ENCODE measurements at regions not wholly inside any gene's neighbourhood (a gene's known extent, or its start where the extent isn't known, plus 50 kb on each side); places are given as distances from the start of the nearest gene placed in this dataset.
"Not testable (repeated sequence)": the region's sequence is repeated elsewhere in the genome, so short reads cannot be mapped to it uniquely, and the experiment has no call there.

DNA sequence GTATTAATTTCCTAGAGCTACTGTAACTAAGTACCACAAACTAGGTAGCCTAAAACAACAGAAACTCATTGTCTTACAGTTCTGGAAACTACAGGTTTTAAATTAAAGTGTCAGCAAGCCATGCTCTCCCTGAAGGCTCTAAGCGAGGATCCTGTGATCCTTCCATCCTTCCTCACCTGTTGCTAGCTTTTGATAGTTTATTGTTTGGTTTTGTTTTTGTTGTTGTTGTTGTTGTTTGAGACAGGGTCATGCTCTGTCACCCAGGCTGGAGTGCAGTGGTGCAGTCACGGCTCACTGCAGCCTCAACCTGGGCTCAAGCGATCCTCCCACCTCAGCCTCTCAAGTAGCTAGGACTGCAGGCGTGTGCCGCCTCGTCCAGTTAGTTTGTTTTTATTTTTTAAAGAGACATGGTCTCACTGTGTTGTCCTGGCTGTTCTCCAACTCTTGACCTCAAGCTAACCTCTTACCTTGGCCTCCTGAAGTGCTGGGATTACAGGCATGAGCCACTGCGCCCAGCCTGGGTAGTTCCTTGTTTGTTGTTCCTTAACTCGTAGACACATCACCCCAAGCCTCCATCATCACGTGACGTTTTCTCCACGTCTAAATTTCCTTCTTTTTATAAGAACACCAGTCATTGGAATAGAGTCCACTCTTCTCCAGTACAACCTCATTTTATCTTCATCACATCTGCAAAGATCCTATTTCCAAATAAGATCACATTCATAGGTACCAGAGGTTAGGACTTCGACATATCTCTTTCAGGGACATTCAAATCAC, 109.1 kb downstream of the AKR1D1 start:
- ATAC-seq (ENCODE audit: low FRiP score) (no peak), DNase-seq (ENCODE audit: low spot score) (no peak)
- TF ChIP-seq, protein P1, sequence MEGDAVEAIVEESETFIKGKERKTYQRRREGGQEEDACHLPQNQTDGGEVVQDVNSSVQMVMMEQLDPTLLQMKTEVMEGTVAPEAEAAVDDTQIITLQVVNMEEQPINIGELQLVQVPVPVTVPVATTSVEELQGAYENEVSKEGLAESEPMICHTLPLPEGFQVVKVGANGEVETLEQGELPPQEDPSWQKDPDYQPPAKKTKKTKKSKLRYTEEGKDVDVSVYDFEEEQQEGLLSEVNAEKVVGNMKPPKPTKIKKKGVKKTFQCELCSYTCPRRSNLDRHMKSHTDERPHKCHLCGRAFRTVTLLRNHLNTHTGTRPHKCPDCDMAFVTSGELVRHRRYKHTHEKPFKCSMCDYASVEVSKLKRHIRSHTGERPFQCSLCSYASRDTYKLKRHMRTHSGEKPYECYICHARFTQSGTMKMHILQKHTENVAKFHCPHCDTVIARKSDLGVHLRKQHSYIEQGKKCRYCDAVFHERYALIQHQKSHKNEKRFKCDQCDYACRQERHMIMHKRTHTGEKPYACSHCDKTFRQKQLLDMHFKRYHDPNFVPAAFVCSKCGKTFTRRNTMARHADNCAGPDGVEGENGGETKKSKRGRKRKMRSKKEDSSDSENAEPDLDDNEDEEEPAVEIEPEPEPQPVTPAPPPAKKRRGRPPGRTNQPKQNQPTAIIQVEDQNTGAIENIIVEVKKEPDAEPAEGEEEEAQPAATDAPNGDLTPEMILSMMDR (IDR thresholded peaks at IDR 0.05): no peak

GRCh38 chr7:138186951-138187351, 110.7 kb downstream of the AKR1D1 start:
- no peak for ATAC-seq (ENCODE audit: low FRiP score)
- no peak for DNase-seq (ENCODE audit: low spot score)
- TF ChIP-seq, protein P1 (IDR thresholded peaks at IDR 0.05): no peak

- ATAC-seq (ENCODE audit: low FRiP score) (no peak), DNase-seq (ENCODE audit: low spot score) (no peak)
- TF ChIP-seq, protein P1 (IDR thresholded peaks at IDR 0.05): no peak
Observed at GRCh38 chr7:138188290-138188858, 112.1 kb downstream of the AKR1D1 start.

- ATAC-seq (ENCODE audit: low FRiP score) (no peak), DNase-seq (ENCODE audit: low spot score) (no peak)
- TF ChIP-seq, protein P1 (IDR thresholded peaks at IDR 0.05): no peak
Observed at GRCh38 chr7:138194567-138194966, 118.3 kb downstream of the AKR1D1 start.

- TF ChIP-seq, protein P1 (IDR thresholded peaks at IDR 0.05): no peak
- no peak for ATAC-seq (ENCODE audit: low FRiP score)
Observed at GRCh38 chr7:138195151-138195571, 118.9 kb downstream of the AKR1D1 start.

GRCh38 chr7:138196503-138196946, 120.3 kb downstream of the AKR1D1 start:
- not testable (repeated sequence) for ATAC-seq (ENCODE audit: low FRiP score)

More at GRCh38 chr7:138195151-138195571, 118.9 kb downstream of the AKR1D1 start:
- no peak for DNase-seq (ENCODE audit: low spot score)

GRCh38 chr7:138196971-138197896, 121.0 kb downstream of the AKR1D1 start:
- ATAC-seq (ENCODE audit: low FRiP score): no peak
- no peak for DNase-seq (ENCODE audit: low spot score)
- TF ChIP-seq, protein P1 (IDR thresholded peaks at IDR 0.05): no peak

More at GRCh38 chr7:138196503-138196946, 120.3 kb downstream of the AKR1D1 start:
- DNase-seq (ENCODE audit: low spot score): not testable (repeated sequence)

Data from omental fat pad (tissue), 3 donors.